Hepatocyte (in vitro differentiated cells): ENCODE measurements at regions not wholly inside any gene's neighbourhood (a gene's known extent, or its start where the extent isn't known, plus 50 kb on each side); places are given as distances from the start of the nearest gene placed in this dataset.

Experiments used
- CTCF ChIP-seq: fragments of 200-600 bp; sonication (generic); IDR thresholded peaks from 2 replicates; pipeline ENCODE4 v1.5.1; 2016; ENCODE audit warnings: antibody characterized with exemption, mild to moderate bottlenecking; ENCODE audit not compliant: poor library complexity
- EZH2phosphoT487 ChIP-seq: fragments of 200-600 bp; sonication (generic); IDR thresholded peaks from one replicate; pipeline ENCODE4 v1.6.1; 2018; ENCODE audit warnings: antibody characterized with exemption, mild to moderate bottlenecking, low read depth, moderate library complexity; ENCODE audit not compliant: unreplicated experiment, severe bottlenecking

DNA sequence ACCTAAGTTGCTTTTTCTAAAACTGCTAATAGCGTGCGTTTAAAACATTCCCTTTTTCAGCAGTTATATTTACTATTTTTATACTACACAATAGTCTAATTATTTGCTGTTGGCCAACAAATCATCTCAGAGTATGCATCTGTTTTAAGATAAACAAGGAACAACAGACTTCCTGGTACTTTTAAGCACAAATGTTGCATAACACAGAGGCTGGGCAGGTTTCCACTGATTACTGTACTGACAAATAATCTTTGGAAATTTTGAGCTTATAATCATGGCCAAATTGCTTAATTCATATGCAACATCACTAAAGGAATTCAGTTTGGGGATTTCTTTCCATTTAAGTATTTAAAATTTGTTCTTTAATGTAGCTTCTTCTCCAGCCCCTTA is 737.4 kb upstream of the SALL3 start:
- no peak for TF ChIP-seq CTCF
- no peak for TF ChIP-seq EZH2phosphoT487
